K562 (cell line): ENCODE measurements at regions not wholly inside any gene's neighbourhood (a gene's known extent, or its start where the extent isn't known, plus 50 kb on each side); places are given as distances from the start of the nearest gene placed in this dataset.

ENCODE experiments used
- COPS2 ChIP-seq: fragments of 450-650 bp; conservative IDR thresholded peaks from 2 replicates; pipeline ENCODE4 v1.6.1; 2016; ENCODE audit warnings: mild to moderate bottlenecking, moderate library complexity
- CREM ChIP-seq: IDR thresholded peaks from 2 replicates; pipeline ENCODE4 v1.6.1; 2014; ENCODE audit warnings: antibody characterized with exemption, low read depth
- ELF1 ChIP-seq: fragments of 200-800 bp; sonication (Bioruptor generic); IDR thresholded peaks from 2 replicates; pipeline ENCODE4 v1.6.1; 2016; ENCODE audit warnings: missing genetic modification characterization, missing compliant biosample characterization
- ESRRA ChIP-seq: fragments of 450-650 bp; IDR thresholded peaks from 2 replicates; pipeline ENCODE4 v1.6.1; 2014; ENCODE audit warnings: low read depth, mild to moderate bottlenecking, moderate library complexity, borderline replicate concordance
- KLF16 ChIP-seq: IDR thresholded peaks from 2 replicates; pipeline ENCODE4 v1.6.1; 2016; ENCODE audit warnings: antibody characterized with exemption
- MBD2 ChIP-seq: sonication (generic); IDR thresholded peaks from 2 replicates; pipeline ENCODE4 v1.6.1; 2016; ENCODE audit warnings: low read depth, borderline replicate concordance
- MTA2 ChIP-seq: fragments of 450-650 bp; IDR thresholded peaks from 2 replicates; pipeline ENCODE4 v1.6.1; 2016; ENCODE audit warnings: low read depth
- NCOR1 ChIP-seq: fragments of 450-650 bp; IDR thresholded peaks from 2 replicates; pipeline ENCODE4 v1.6.1; 2016; ENCODE audit warnings: mild to moderate bottlenecking, moderate library complexity
- RAD51 ChIP-seq: fragments of 450-650 bp; IDR thresholded peaks from 2 replicates; pipeline ENCODE4 v1.7.1; 2016; ENCODE audit warnings: low read depth, mild to moderate bottlenecking, borderline replicate concordance
- RCOR1 ChIP-seq, 2 experiments: IDR thresholded peaks; 2 replicates each; pipeline ENCODE4 v1.6.1; 2012; ENCODE audit warnings: low read depth in 2 of 2, low read length in 2 of 2, borderline replicate concordance in 1 of 2, improper control_type of control experiment in 1 of 2
- STAT5A ChIP-seq: IDR thresholded peaks from 2 replicates; pipeline ENCODE4 v1.6.1; 2012; ENCODE audit warnings: low read length, inconsistent platforms, borderline replicate concordance
- TCF3 ChIP-seq: sonication (generic); formaldehyde crosslinking; IDR thresholded peaks from 2 replicates; pipeline ENCODE4 v1.4.0; 2020; ENCODE audit warnings: mild to moderate bottlenecking, missing genetic modification reagents
- TRIM24 ChIP-seq, 2 experiments: fragments of 450-650 bp; IDR thresholded peaks; 2 replicates each; pipeline ENCODE4 v1.6.1; 2016
- ZBTB2 ChIP-seq: fragments of 450-650 bp; IDR thresholded peaks from 2 replicates; pipeline ENCODE4 v1.6.1; 2016; ENCODE audit warnings: antibody characterized with exemption
- TF ChIP-seq, protein P1 (sequence below): sonication (generic); formaldehyde crosslinking; IDR thresholded peaks from 2 replicates; pipeline ENCODE4 v1.8.0; 2022; ENCODE audit warnings: mild to moderate bottlenecking, missing genetic modification reagents
- TF ChIP-seq, protein P2 (sequence below): fragments of 250-450 bp; sonication (Bioruptor Pico); IDR thresholded peaks from 2 replicates; pipeline ENCODE4 v1.4.0; 2020; ENCODE audit warnings: mild to moderate bottlenecking, moderate library complexity

DNA sequence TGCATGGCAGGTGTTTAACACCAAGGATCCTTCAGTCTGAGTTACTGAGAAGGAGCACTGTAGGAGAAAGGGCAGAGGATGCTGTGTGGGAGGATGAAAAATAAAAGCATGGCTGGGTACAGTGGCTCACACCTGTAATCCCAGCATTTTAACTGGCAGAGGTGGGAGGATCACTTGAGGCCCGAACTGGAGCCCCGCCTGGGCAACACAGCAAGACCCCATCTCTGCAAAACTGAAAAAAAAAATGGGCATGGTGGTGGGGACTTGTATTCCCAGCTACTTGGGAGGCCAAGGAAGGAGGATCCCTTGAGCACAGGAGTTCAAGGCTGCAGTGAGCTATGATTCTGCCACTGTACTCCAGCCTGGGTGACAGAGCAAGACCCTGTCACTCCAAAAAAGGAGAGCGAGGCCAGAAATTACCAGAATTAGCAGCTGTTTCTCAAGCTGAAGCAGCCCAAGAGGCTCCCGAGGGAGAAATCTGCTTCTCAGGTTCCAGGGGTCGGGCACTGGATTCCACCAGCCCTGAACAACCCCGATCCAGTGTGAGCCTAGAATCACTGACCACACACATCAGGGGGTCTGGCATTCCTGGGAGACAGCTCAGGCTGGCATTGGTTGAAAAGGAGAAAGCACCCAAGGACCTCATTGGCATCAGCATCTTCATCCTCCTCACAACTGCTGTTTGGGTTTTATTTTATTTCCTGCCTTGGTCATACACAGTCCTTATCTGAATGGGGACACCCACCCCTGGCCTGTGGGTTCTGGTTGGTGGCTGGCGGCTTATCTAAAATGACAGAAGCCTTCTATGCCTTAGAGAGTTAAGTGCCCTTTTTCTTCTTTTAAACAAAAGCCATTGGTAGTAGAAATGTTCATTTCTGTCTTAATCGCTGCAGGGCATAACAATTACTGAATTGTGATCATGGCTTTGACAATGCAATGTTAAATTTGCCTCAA lies 66.3 kb upstream of the TRIM2 start (continued):
- TF ChIP-seq MBD2: 0 out of 2 replicates have a peak, but pooled peaks have one; percentile 40
- peak; percentile 73 for TF ChIP-seq MTA2
- TF ChIP-seq, protein P1, sequence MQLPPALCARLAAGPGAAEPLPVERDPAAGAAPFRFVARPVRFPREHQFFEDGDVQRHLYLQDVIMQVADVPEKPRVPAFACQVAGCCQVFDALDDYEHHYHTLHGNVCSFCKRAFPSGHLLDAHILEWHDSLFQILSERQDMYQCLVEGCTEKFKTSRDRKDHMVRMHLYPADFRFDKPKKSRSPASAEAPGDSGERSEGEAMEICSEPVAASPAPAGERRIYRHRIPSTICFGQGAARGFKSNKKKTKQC: no peak
- peak; percentile 21 to 46; a peak in 2 of 4 replicates for TF ChIP-seq TRIM24 (IDR thresholded peaks at IDR 0.05)
- 0 out of 2 replicates have a peak, but pooled peaks have one; percentile 29 for TF ChIP-seq ELF1 (tag)
- no peak for TF ChIP-seq ZBTB2
- TF ChIP-seq COPS2: no peak
- TF ChIP-seq, protein P2, sequence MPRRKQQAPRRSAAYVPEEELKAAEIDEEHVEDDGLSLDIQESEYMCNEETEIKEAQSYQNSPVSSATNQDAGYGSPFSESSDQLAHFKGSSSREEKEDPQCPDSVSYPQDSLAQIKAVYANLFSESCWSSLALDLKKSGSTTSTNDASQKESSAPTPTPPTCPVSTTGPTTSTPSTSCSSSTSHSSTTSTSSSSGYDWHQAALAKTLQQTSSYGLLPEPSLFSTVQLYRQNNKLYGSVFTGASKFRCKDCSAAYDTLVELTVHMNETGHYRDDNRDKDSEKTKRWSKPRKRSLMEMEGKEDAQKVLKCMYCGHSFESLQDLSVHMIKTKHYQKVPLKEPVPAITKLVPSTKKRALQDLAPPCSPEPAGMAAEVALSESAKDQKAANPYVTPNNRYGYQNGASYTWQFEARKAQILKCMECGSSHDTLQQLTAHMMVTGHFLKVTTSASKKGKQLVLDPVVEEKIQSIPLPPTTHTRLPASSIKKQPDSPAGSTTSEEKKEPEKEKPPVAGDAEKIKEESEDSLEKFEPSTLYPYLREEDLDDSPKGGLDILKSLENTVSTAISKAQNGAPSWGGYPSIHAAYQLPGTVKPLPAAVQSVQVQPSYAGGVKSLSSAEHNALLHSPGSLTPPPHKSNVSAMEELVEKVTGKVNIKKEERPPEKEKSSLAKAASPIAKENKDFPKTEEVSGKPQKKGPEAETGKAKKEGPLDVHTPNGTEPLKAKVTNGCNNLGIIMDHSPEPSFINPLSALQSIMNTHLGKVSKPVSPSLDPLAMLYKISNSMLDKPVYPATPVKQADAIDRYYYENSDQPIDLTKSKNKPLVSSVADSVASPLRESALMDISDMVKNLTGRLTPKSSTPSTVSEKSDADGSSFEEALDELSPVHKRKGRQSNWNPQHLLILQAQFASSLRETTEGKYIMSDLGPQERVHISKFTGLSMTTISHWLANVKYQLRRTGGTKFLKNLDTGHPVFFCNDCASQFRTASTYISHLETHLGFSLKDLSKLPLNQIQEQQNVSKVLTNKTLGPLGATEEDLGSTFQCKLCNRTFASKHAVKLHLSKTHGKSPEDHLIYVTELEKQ (CRISPR knock-in tag): no peak
- peak; percentile 67; the same call in 1 of the 2 replicates for TF ChIP-seq KLF16
- TF ChIP-seq NCOR1: peak; percentile 72
- TF ChIP-seq CREM: 0 out of 2 replicates have a peak, but pooled peaks have one; percentile 24
- peak in 1 of 2 experiments; percentile 81; a peak in 1 of 4 replicates for TF ChIP-seq RCOR1 (IDR thresholded peaks at IDR 0.05; ENCODE audit: borderline replicate concordance in 1 of 2, low read depth in 2 of 2, low read length in 2 of 2)
- no peak for TF ChIP-seq RAD51
- TF ChIP-seq TCF3 (CRISPR knock-in tag): peak; percentile 90
- TF ChIP-seq ESRRA: peak; percentile 17; the same call in 1 of the 2 replicates
- peak; percentile 45; the same call in 1 of the 2 replicates for TF ChIP-seq STAT5A
